H1 (cell line): ENCODE measurements at regions not wholly inside any gene's neighbourhood (a gene's known extent, or its start where the extent isn't known, plus 50 kb on each side); places are given as distances from the start of the nearest gene placed in this dataset.

Source experiments
- CTCF ChIA-PET: fragments of 300-600 bp; sonication (Branson Sonifier 250); formaldehyde crosslinking; loops from one replicate; lab custom pipeline; 2021; ENCODE audit not compliant: partially characterized antibody; lab: Charles Lee
- POLR2A ChIA-PET: fragments of 300-600 bp; sonication (Branson Sonifier 250); formaldehyde crosslinking; loops from one replicate; lab custom pipeline; 2021; ENCODE audit warnings: inconsistent platforms; ENCODE audit not compliant: partially characterized antibody; lab: Charles Lee
- DNase-seq, 2 experiments: peaks; one replicate each; pipeline versions ENCODE4 v3.0.0 to v3.0.0-alpha.2; 2010 to 2022; ENCODE audit warnings: low spot score in 2 of 2, low read depth in 1 of 2, mixed read lengths in 1 of 2
- FAIRE-seq: peaks from 2 replicates; lab custom pipeline; 2011; peaks lifted over from hg19 to GRCh38; lab: Jason Lieb, UNC
- H2AFZ ChIP-seq: 2 replicates; pipeline ENCODE4 v1.8.1; 2012; ENCODE audit warnings: low read length, inconsistent platforms
- H2AK5ac ChIP-seq: 2 replicates; pipeline ENCODE4 v1.6.1; 2013; ENCODE audit warnings: low read depth, low read length
- H2BK120ac ChIP-seq: replicated peaks from 2 replicates; pipeline ENCODE3; 2013; ENCODE audit warnings: low read depth, low read length, inconsistent platforms
- H2BK12ac ChIP-seq: 2 replicates; pipeline ENCODE4 v1.6.1; 2013; ENCODE audit warnings: low read depth, low read length
- H2BK15ac ChIP-seq: 2 replicates; pipeline ENCODE4 v1.6.1; 2013; ENCODE audit warnings: low read length
- H2BK20ac ChIP-seq: 2 replicates; pipeline ENCODE4 v1.6.1; 2013; ENCODE audit warnings: low read length
- H2BK5ac ChIP-seq: 2 replicates; pipeline ENCODE4 v1.6.1; 2013; ENCODE audit warnings: low read depth, low read length
- H3K14ac ChIP-seq: 2 replicates; pipeline ENCODE4 v1.6.1; 2013; ENCODE audit warnings: inconsistent platforms; ENCODE audit not compliant: insufficient read length
- H3K18ac ChIP-seq: 2 replicates; pipeline ENCODE4 v1.6.1; 2013; ENCODE audit warnings: low read length; ENCODE audit errors: extremely low read depth
- H3K23ac ChIP-seq: 2 replicates; pipeline ENCODE4 v1.6.1; 2013; ENCODE audit warnings: inconsistent platforms; ENCODE audit not compliant: insufficient read length
- H3K23me2 ChIP-seq: 2 replicates; pipeline ENCODE4 v1.6.1; 2013; ENCODE audit warnings: low read depth, low read length
- H3K27ac ChIP-seq: 2 replicates; pipeline ENCODE4 v1.6.1; 2011; ENCODE audit warnings: low read depth, low read length, inconsistent platforms
- H3K27me3 ChIP-seq, 4 experiments: replicated peaks in 1 of 4; 1 replicate in 1 of 4; 2 replicates in 3 of 4; pipeline versions ENCODE4 v1.6.1 to v1.8.1; 2011 to 2013; ENCODE audit warnings: low read length in 3 of 4, mild to moderate bottlenecking in 3 of 4, inconsistent platforms in 2 of 4, mixed read lengths in 2 of 4, moderate library complexity in 1 of 4; ENCODE audit not compliant: control insufficient read depth in 3 of 4, insufficient read depth in 3 of 4; ENCODE audit errors: extremely low read depth in 1 of 4
- H3K36me3 ChIP-seq, 4 experiments: 2 replicates each; pipeline versions ENCODE4 v1.6.1 to v1.8.1; 2011 to 2013; ENCODE audit warnings: mild to moderate bottlenecking in 4 of 4, low read length in 3 of 4, moderate library complexity in 2 of 4, control low read depth in 1 of 4, inconsistent platforms in 1 of 4; ENCODE audit not compliant: insufficient read depth in 4 of 4, control insufficient read depth in 2 of 4
- H3K4ac ChIP-seq: replicated peaks from 2 replicates; pipeline ENCODE3; 2013; ENCODE audit warnings: low read length, low read depth, mixed read lengths, inconsistent platforms; ENCODE audit not compliant: insufficient read length
- H3K4me1 ChIP-seq, 4 experiments: replicated peaks in 1 of 4; 1 replicate in 1 of 4; 2 replicates in 3 of 4; pipeline versions ENCODE4 v1.6.1 to v1.8.1; 2011 to 2013; ENCODE audit warnings: low read length in 3 of 4, inconsistent platforms in 2 of 4, mixed read lengths in 1 of 4; ENCODE audit not compliant: insufficient read depth in 4 of 4, control insufficient read depth in 3 of 4
- H3K4me2 ChIP-seq, 2 experiments: 2 replicates each; pipeline versions ENCODE4 v1.6.1 to v1.8.1; 2011 to 2013; ENCODE audit warnings: low read depth in 2 of 2, low read length in 2 of 2, control low read depth in 1 of 2, inconsistent platforms in 1 of 2, mild to moderate bottlenecking in 1 of 2; ENCODE audit not compliant: insufficient read depth in 1 of 2
- H3K4me3 ChIP-seq, 4 experiments: fragments of 200-600, 300-600 bp in 1 of 4; sonication (generic), shearing (Covaris generic), sonication (Bioruptor Twin) in 1 of 4; 2 replicates each; pipeline versions ENCODE4 v1.5.1 to v1.8.1; 2011 to 2016; ENCODE audit warnings: low read length in 4 of 4, low read depth in 3 of 4, control low read depth in 2 of 4, inconsistent platforms in 2 of 4, mild to moderate bottlenecking in 2 of 4, mixed read lengths in 1 of 4, moderate library complexity in 1 of 4; ENCODE audit not compliant: insufficient read depth in 2 of 4; ENCODE audit errors: extremely low read depth in 1 of 4
- H3K56ac ChIP-seq: replicated peaks from 2 replicates; pipeline ENCODE3; 2013; ENCODE audit warnings: low read depth, mild to moderate bottlenecking, mixed read lengths, low read length, inconsistent platforms; ENCODE audit not compliant: insufficient read length
- H3K79me1 ChIP-seq: 2 replicates; pipeline ENCODE4 v1.6.1; 2013; ENCODE audit warnings: low read depth, low read length, control low read depth
- H3K79me2 ChIP-seq, 2 experiments: 2 replicates each; pipeline versions ENCODE4 v1.6.1 to v1.8.1; 2012 to 2013; ENCODE audit warnings: low read length in 2 of 2, mild to moderate bottlenecking in 2 of 2, inconsistent platforms in 1 of 2; ENCODE audit not compliant: insufficient read depth in 2 of 2, control insufficient read depth in 1 of 2
- H3K9ac ChIP-seq, 4 experiments: replicated peaks in 1 of 4; 1 replicate in 1 of 4; 2 replicates in 3 of 4; pipeline versions ENCODE4 v1.6.1 to v1.8.1; 2011 to 2013; ENCODE audit warnings: low read depth in 3 of 4, low read length in 3 of 4, control low read depth in 2 of 4, mild to moderate bottlenecking in 2 of 4, moderate library complexity in 2 of 4, inconsistent platforms in 1 of 4; ENCODE audit errors: extremely low read depth in 1 of 4
- H3K9me3 ChIP-seq, 2 experiments: 2 replicates each; pipeline versions ENCODE4 v1.6.1 to v1.8.1; 2012 to 2013; ENCODE audit warnings: mild to moderate bottlenecking in 2 of 2, moderate library complexity in 2 of 2, control low read depth in 1 of 2, inconsistent platforms in 1 of 2, low read depth in 1 of 2, low read length in 1 of 2, mixed read lengths in 1 of 2; ENCODE audit not compliant: insufficient read depth in 2 of 2
- H4K20me1 ChIP-seq, 2 experiments: replicated peaks in 1 of 2; 2 replicates each; pipeline versions ENCODE3 to v1.8.1; 2011 to 2013; ENCODE audit warnings: inconsistent platforms in 2 of 2, low read length in 2 of 2, mild to moderate bottlenecking in 1 of 2; ENCODE audit not compliant: insufficient read depth in 2 of 2, control insufficient read depth in 1 of 2
- H4K5ac ChIP-seq: 2 replicates; pipeline ENCODE4 v1.6.1; 2013; ENCODE audit warnings: low read length, low read depth, mixed read lengths, inconsistent platforms; ENCODE audit not compliant: insufficient read length
- H4K8ac ChIP-seq: 2 replicates; pipeline ENCODE4 v1.8.0; 2013; ENCODE audit warnings: mild to moderate bottlenecking, moderate library complexity, low read length, inconsistent platforms; ENCODE audit not compliant: insufficient read depth; ENCODE audit errors: extremely low read depth
- H4K91ac ChIP-seq: replicated peaks from 2 replicates; pipeline ENCODE3; 2013; ENCODE audit warnings: low read length, mixed read lengths, inconsistent platforms; ENCODE audit not compliant: insufficient read length
- ATF3 ChIP-seq: IDR thresholded peaks from 2 replicates; pipeline ENCODE4 v1.6.1; 2011; ENCODE audit warnings: low read depth, mild to moderate bottlenecking, low read length; ENCODE audit not compliant: insufficient read depth
- BCL11A ChIP-seq, 2 experiments: IDR thresholded peaks; one replicate each; pipeline ENCODE4 v1.6.1; 2011; ENCODE audit warnings: low read depth in 2 of 2, low read length in 2 of 2, mild to moderate bottlenecking in 2 of 2
- CEBPB ChIP-seq: IDR thresholded peaks from 2 replicates; pipeline ENCODE4 v1.6.1; 2012; ENCODE audit warnings: low read depth, low read length
- CTBP2 ChIP-seq: IDR thresholded peaks from 2 replicates; pipeline ENCODE4 v1.7.0; 2011; ENCODE audit warnings: borderline replicate concordance, mild to moderate bottlenecking, moderate library complexity, mixed read lengths, low read length; ENCODE audit not compliant: insufficient read depth, insufficient read length
- GABPA ChIP-seq: IDR thresholded peaks from 2 replicates; pipeline ENCODE4 v1.6.1; 2011; ENCODE audit warnings: mild to moderate bottlenecking, low read length, moderate library complexity, borderline replicate concordance; ENCODE audit not compliant: insufficient read depth
- HDAC6 ChIP-seq: IDR thresholded peaks from one replicate; pipeline ENCODE4 v1.7.1; 2012; ENCODE audit warnings: low read depth, mild to moderate bottlenecking, inconsistent platforms, low read length, moderate library complexity
- RFX5 ChIP-seq: IDR thresholded peaks from 2 replicates; pipeline ENCODE4 v1.6.1; 2011; ENCODE audit warnings: low read depth, low read length, improper control_type of control experiment, borderline replicate concordance
- RXRA ChIP-seq: IDR thresholded peaks from 2 replicates; pipeline ENCODE4 v1.6.1; 2011; ENCODE audit warnings: low read depth, mild to moderate bottlenecking, low read length, moderate library complexity; ENCODE audit not compliant: insufficient read depth
- SIRT6 ChIP-seq: IDR thresholded peaks from one replicate; pipeline ENCODE4 v1.7.1; 2012; ENCODE audit warnings: low read length, inconsistent platforms
- SIX5 ChIP-seq: IDR thresholded peaks from 2 replicates; pipeline ENCODE4 v1.6.1; 2011; ENCODE audit warnings: mild to moderate bottlenecking, low read depth, low read length
- SP1 ChIP-seq: IDR thresholded peaks from 2 replicates; pipeline ENCODE4 v1.6.1; 2011; ENCODE audit warnings: low read depth, low read length
- TAF7 ChIP-seq: optimal IDR thresholded peaks from 2 replicates; pipeline ENCODE3; 2011; ENCODE audit warnings: low read depth, mild to moderate bottlenecking, inconsistent platforms, low read length, moderate library complexity, borderline replicate concordance
- USF2 ChIP-seq: IDR thresholded peaks from 2 replicates; pipeline ENCODE4 v1.6.1; 2011; ENCODE audit warnings: low read length, improper control_type of control experiment
- YY1 ChIP-seq: IDR thresholded peaks from 2 replicates; pipeline ENCODE4 v1.6.1; 2011; ENCODE audit warnings: low read depth, mild to moderate bottlenecking, low read length
- WGBS, 2 experiments: shearing (Covaris generic) in 1 of 2; methylation state at CpG; one replicate each; pipeline versions ENCODE4 v1.1.6 to v1.1.7; 2013 to 2015; ENCODE audit warnings: low lambda C conversion rate in 2 of 2, mixed read lengths in 2 of 2, inconsistent platforms in 1 of 2, low coverage in 1 of 2, missing lambda C conversion rate in 1 of 2; ENCODE audit not compliant: insufficient replicate concordance in 2 of 2, insufficient coverage in 1 of 2, insufficient read length in 1 of 2; ENCODE audit errors: extremely low coverage in 1 of 2, missing lambda C conversion rate in 1 of 2; 5-methylcytosine and 5-hydroxymethylcytosine counted together

DNA sequence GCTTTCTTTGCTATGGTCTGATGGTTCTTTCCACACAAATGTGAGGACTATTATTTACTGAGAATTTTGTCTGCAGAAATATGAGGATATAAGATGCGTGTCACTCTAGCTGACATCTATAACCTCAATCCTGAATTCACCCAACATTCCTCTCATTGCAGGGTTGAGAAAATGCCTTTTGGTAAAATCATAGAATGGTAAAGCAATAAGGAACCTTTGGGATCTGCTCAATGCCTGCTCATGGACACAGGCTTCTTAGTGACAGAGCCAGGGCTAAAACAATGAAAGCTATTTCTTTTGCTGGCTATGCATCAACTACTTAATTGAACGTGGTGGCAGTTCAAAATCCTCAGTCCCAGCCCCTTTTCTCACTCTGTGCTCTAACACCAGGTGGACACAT lies 199.6 kb downstream of the GAS1 start:
- no peak overlapping the region for H4K8ac ChIP-seq
- ChIA-PET CTCF (interaction anchor here (1.0 kb wide), 1 partner anchor 109 kb away, joined by 3 read pairs; no protein-coding TSS in a partner anchor), POLR2A (no interaction called here)
- no peak overlapping the region for H2BK5ac ChIP-seq
- H2AFZ ChIP-seq, result no peak overlapping the region
- H4K91ac ChIP-seq, result no peak overlapping the region
- H3K79me1 ChIP-seq, result no peaks in the 10 kb centered on the region
- FAIRE-seq (no peak), DNase-seq (no peak)
- no peak overlapping the region for H3K27ac ChIP-seq
- H3K36me3 ChIP-seq, result no peaks in the 10 kb centered on the region
- no peaks in the 10 kb centered on the region for H4K20me1 ChIP-seq
- no peak overlapping the region for H3K56ac ChIP-seq
- no peak overlapping the region for H2BK15ac ChIP-seq
- H3K4ac ChIP-seq, result no peak overlapping the region
- H4K5ac ChIP-seq, result no peak overlapping the region
- 88% methylated on average over 2 of the region's 2 CpGs; no CpG with 5 or more reads in 1 of the 2 experiments for WGBS, 2 experiments
- no peak overlapping the region for H3K14ac ChIP-seq
- H3K23ac ChIP-seq, result no peak overlapping the region
- no peak overlapping the region for H3K4me2 ChIP-seq
- H2BK12ac ChIP-seq, result no peak overlapping the region
- no peaks in the 10 kb centered on the region for H3K23me2 ChIP-seq
- H2BK20ac ChIP-seq, result no peak overlapping the region
- no peaks in the 10 kb centered on the region for H3K9me3 ChIP-seq
- no peaks in the 10 kb centered on the region for H3K27me3 ChIP-seq
- H2AK5ac ChIP-seq, result no peak overlapping the region
- H2BK120ac ChIP-seq, result no peak overlapping the region
- no peak overlapping the region for H3K4me3 ChIP-seq
- no peaks in the 10 kb centered on the region for H3K4me1 ChIP-seq
- no peak overlapping the region for H3K9ac ChIP-seq
- H3K18ac ChIP-seq, result no peak overlapping the region
- H3K79me2 ChIP-seq, result no peaks in the 10 kb centered on the region
- no peak for TF ChIP-seq HDAC6
- TF ChIP-seq RFX5, result no peak
- TF ChIP-seq USF2, result no peak
- TF ChIP-seq CEBPB, result no peak
- no peak for TF ChIP-seq ATF3
- no peak for TF ChIP-seq GABPA
- TF ChIP-seq SP1, result no peak
- TF ChIP-seq CTBP2, result no peak
- TF ChIP-seq TAF7, result no peak
- no peak for TF ChIP-seq YY1
- no peak for TF ChIP-seq RXRA
- TF ChIP-seq BCL11A (IDR thresholded peaks at IDR 0.05; ENCODE audit: low read depth in 2 of 2, low read length in 2 of 2), result no peak
- no peak for TF ChIP-seq SIRT6
- TF ChIP-seq SIX5, result no peak
